HG02798 (cell line): ENCODE measurements at regions not wholly inside any gene's neighbourhood (a gene's known extent, or its start where the extent isn't known, plus 50 kb on each side); places are given as distances from the start of the nearest gene placed in this dataset.
A peak's percentile ranks its signal among the peaks of the same experiment; 100 is the strongest.

Experiments
- ATAC-seq: cut with Tn5 transposase; IDR thresholded peaks from one replicate; pipeline ENCODE4 v1.9.1; 2021; ENCODE audit warnings: mild to moderate bottlenecking; ENCODE audit not compliant: unreplicated experiment, poor library complexity

GRCh38 chr3:110811050-110811449 is 260.6 kb upstream of the NECTIN3 start:
- no peak for ATAC-seq

- no peak for ATAC-seq
Observed at GRCh38 chr3:110813541-110813940, 258.1 kb upstream of the NECTIN3 start.

DNA sequence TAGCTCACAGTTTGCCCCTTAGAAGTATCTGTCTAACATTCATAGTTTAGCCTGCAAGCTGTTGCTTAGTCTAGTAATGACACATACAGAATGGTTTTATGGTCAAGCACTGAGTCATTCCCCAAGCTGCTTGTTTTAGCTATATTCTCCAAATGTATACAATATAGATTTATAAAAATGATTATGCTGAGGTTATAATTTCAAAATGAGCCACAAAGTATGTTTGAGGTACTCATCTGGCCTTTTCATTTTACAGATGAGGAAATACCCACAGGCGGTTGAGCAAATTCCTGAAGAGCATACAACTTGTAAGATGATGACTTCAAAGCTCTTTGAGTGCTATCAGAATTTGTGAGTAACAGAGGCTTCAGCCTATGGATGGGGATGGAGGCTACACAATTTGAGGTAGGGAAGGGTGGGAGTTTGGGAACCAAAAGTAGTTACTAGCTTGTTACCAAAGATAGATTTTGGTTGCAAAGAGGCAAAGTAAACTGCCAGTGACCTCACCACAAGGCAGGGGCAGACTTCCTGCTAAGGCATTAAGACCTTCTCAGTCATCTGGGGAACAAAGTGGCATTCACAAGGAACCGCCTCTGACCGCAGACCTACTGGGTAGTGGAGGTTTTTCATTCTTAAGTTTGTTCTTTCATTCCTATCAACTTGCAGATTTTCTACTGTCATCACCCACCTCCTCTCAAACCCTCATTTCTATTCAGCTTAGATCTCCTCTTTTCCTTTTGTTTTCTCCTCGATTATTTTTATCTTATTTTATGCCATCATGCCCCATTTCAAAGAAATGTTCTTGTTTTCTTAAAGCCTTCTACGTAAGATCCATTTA is 257.2 kb upstream of the NECTIN3 start:
- ATAC-seq, result peak; percentile 77

DNA sequence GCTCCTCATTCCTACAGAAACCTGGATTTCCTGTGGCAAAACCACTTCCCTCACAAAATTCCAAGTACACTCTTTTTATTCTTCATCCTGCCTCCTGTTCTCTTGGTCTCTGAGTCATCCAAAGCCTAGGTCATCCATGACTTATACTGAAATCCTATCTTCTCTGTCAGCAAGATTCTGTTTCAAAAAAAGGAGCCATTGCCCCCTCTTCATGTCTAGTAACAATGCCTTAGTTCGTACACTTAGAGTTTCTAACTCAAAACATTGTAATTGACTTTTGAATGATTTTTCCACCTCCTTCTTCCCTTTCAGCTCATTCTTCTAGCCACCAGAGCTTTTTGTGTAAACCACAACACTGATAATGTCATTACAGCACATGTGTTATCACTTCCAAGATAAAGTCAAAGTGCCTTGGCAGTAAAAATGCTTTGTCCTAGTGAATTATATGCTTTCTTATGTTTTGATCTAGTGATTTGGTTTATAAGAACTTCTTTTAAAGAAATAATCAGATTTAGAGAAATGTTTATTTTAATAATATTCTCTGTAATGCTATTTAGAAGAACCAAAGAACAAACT is 256.5 kb upstream of the NECTIN3 start:
- no peak for ATAC-seq

- peak; percentile 63 for ATAC-seq
Observed at GRCh38 chr3:110816008-110816407, 255.6 kb upstream of the NECTIN3 start.

- ATAC-seq, result no peak
Observed at GRCh38 chr3:110821586-110821985, 250.0 kb upstream of the NECTIN3 start.

- ATAC-seq, result no peak
Observed at GRCh38 chr3:110822971-110823370, 248.6 kb upstream of the NECTIN3 start.

DNA sequence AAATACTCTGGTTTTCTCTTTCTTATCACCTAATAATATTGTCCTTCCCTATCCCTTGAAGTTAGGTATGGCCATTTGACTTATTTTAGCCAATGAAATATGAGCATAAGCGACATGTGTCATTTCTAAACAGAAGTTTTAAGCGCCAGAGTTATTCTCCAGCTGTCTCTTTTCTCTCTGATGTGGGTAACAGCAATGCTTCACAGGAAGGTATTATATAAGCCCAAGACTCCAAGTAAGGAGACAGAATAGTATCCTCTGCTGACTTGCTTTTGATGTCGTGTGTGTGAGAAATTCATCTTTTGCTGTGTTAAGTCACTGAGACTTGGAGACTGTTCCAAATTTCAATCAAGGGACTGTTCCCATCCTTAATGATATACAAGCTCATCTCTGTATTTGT is 224.6 kb upstream of the NECTIN3 start:
- no peak for ATAC-seq

DNA sequence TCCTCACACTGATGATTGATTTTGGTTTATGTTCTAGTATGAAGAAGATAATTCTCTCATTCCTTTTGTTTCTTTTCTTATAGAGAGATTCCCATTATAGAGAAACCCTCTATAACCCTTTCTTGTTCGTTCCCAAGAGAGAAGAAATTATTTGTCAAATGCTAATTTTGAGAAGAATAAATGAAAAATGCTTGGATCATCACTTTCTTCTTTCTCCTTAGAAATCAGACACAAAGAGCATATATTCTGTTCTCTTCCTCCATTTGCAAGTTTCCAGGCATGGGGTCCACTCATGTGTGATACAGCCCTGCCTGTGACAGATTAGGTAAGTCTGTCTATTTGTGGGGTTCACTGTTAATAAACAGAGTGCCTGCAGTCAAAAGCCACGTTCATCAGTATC is 222.6 kb upstream of the NECTIN3 start:
- ATAC-seq, result no peak

DNA sequence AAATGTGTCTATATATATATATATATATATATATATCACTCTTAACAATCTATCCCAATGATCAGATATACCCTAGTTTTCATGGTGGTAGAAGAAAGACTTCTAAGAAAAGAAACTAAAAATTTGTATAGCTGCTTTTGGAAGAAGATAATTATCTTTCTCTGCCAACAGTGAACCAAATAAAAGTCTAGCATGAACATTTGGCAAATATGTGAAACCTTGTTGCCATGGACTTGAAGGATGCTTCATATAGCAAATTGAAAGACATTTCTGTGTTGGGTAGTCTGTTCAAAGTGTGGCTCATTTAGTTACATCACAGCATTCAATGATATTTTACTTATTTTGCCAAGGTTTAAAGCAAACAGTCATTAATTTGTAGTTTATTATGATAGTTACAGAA is 219.9 kb upstream of the NECTIN3 start:
- ATAC-seq, result no peak

GRCh38 chr3:110855207-110855606 is 216.4 kb upstream of the NECTIN3 start:
- no peak for ATAC-seq

GRCh38 chr3:110856916-110857315 is 214.7 kb upstream of the NECTIN3 start:
- no peak for ATAC-seq

- no peak for ATAC-seq
Observed at GRCh38 chr3:110858549-110858948, 213.1 kb upstream of the NECTIN3 start.

- ATAC-seq, result no peak
Observed at GRCh38 chr3:110859336-110859735, 212.3 kb upstream of the NECTIN3 start.

GRCh38 chr3:110859993-110860392 is 211.6 kb upstream of the NECTIN3 start:
- no peak for ATAC-seq

- no peak for ATAC-seq
Observed at GRCh38 chr3:110865934-110866333, 205.7 kb upstream of the NECTIN3 start.

DNA sequence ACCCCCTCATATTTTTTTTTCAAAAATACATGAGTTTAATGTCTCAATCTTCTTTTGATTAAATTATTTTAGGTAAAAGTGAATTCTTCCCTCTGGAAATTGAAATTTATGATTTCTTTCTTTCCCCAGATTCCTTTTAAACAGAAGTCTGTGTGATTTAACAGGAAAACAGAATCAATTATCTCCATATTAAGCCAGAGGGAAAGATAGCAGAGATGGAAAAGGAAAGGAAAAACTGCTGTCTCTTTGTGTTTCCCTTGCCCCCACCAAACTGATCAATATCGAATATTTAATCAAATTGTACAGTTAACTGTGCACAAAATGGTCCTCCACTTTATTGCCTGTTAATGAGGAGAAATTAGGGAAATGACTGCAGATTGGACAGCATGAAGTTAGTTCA is 203.5 kb upstream of the NECTIN3 start:
- no peak for ATAC-seq

DNA sequence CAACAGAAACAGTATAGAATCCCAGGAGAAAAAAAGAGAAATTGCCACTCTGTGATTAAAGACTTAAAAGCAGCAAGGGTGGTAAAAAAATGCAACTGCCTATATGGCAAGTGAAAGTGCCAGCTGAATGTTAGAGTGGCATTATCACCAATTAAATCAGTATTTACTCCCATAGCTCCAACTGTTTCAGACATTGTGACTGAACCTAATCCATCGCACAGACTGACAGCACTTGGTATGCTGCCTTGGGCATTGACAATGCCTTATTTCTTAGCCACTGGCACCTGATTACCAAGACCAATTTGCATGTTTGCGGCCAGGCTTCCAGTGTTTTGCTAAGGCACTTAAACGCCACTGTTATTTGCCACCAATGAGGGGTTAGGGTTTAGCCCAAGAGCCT is 201.9 kb upstream of the NECTIN3 start:
- ATAC-seq, result no peak

GRCh38 chr3:110871869-110872268 is 199.7 kb upstream of the NECTIN3 start:
- ATAC-seq, result no peak

GRCh38 chr3:110878692-110879091 is 192.9 kb upstream of the NECTIN3 start:
- no peak for ATAC-seq

DNA sequence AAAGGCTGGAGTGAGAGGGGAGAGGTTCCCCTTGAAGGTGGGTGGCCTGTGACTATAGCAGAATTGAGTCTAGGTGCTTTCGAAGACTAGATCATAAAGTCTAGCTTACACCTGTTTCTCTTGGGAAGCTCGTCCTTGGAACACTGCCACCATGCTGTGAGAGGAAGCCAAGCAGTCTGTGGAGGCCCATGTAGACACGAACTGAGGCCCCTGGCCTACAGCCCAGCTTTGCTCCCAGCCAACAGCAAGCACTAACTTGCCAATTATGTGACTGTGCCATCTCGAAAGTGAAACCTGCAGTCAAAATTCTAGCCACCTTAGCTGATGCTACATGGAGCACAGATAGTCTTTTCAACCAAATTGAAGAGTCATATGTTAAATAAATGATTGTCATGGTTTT is 190.5 kb upstream of the NECTIN3 start:
- ATAC-seq, result peak; percentile 90
